ENCODE measurements at regions not wholly inside any gene's neighbourhood (a gene's known extent, or its start where the extent isn't known, plus 50 kb on each side); places are given as distances from the start of the nearest gene placed in this dataset.

DNA sequence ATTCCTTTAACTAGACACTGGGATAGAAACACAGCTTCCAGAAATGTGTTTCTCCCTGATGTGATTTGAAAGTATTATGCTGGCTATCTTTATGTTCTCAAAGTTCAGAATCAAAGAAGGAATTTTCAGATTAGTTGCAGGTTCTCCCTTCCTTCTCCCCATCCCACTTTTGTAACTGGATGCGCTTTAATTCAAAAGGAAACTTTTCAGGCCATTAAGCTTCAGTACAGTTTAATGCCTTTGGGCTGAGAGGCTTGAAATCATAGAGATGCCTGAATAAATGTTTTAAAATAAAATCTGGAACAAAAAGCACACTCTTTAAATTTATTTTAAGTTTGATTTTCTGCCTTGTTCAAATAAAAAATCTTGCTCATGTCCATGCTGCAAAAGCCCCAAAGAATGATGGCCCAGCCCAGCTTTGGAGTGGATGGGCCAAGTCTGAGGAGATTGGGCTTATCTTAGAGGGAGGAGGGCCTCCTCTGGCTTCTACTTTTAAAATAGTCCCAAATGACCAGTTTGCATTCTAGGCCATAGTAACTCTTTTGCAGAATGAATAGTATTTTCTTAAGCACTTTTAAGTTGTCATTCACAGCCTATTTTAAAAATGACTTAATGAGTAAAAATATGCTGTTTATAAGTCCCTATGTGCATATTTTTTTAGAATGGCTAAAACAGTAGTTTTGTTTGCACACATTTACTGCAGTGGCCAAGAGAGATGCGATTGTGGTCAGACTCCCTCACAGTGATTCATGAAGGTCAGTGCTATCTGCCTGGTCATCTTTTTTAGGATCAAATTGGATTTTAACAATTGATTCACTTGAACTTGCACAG, 129.2 kb downstream of the MTX2 start:
- Mint-ChIP-seq H3K4me3 (no peak overlapping the region), H3K36me3 (no peaks in the 10 kb centered on the region), H3K9me3 (peaks cover 0 to 2% (median 0%) of the 10 kb centered on the region in 11 donors), H3K27me3 (peaks cover 25 to 34% (median 30%) of the 10 kb centered on the region in 5 donors), H3K4me1 (no peaks in the 10 kb centered on the region), H3K27ac (no peak overlapping the region)
- no peaks in the 10 kb centered on the region for H3K4me1 ChIP-seq (ENCODE audit: control insufficient read depth in 2 of 2, insufficient read depth in 2 of 2, low read length in 2 of 2)
- intact Hi-C loops (cut with micrococcal nuclease) = no loop called here
- ChIA-PET POLR2A (no interaction called here), CTCF (no interaction called here)
- H3K27me3 ChIP-seq (ENCODE audit: control insufficient read depth in 2 of 2, insufficient read depth in 2 of 2, low read length in 2 of 2) = no peaks in the 10 kb centered on the region
- H3K27ac ChIP-seq (ENCODE audit: low read depth, low read length) = no peak overlapping the region
- H3K36me3 ChIP-seq (ENCODE audit: control insufficient read depth in 2 of 3, insufficient read depth in 3 of 3, low read length in 3 of 3) = no peaks in the 10 kb centered on the region
- DNase-seq = no peak
- ATAC-seq = no peak
- no peaks in the 10 kb centered on the region for H3K9me3 ChIP-seq (ENCODE audit: control insufficient read depth in 2 of 3, low read length in 3 of 3)
- H3K4me3 ChIP-seq (ENCODE audit: low read length) = no peak overlapping the region

DNA sequence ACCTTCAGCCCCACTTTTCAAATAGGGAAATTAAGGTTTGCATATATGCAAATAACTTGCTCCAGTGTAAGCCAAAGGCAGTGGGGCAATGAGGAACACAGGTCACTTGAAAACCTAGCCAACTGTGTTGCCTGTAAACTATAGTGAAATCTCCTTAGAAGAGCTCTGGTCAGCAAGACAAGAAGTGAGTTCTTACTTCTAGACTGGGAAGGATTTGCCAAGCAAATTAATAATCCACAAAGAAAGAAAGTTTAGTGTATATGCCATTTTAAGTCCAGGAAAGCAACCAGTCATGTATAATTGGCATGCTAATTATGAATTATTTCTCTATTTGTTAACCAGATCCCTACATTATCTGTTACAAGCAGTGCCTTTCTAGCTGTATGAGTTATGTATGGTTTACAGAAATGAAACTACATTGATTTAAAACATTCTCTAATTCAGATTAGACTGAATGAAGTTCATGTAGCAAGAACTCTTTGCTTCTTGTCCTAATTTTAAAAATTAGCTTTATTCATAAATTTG, 129.9 kb downstream of the MTX2 start:
- H3K4me1 Mint-ChIP-seq = no peaks in the 10 kb centered on the region
- H3K4me3 Mint-ChIP-seq = no peak overlapping the region
- CTCF ChIA-PET = no interaction called here
- Histone ChIP-seq H3K9me3 (ENCODE audit: control insufficient read depth in 2 of 3, low read length in 3 of 3) (no peaks in the 10 kb centered on the region), H3K27ac (ENCODE audit: low read depth, low read length) (no peak overlapping the region), H3K27me3 (ENCODE audit: control insufficient read depth in 2 of 2, insufficient read depth in 2 of 2, low read length in 2 of 2) (no peaks in the 10 kb centered on the region), H3K4me1 (ENCODE audit: control insufficient read depth in 2 of 2, insufficient read depth in 2 of 2, low read length in 2 of 2) (no peaks in the 10 kb centered on the region), H3K36me3 (ENCODE audit: control insufficient read depth in 2 of 3, insufficient read depth in 3 of 3, low read length in 3 of 3) (no peaks in the 10 kb centered on the region), H3K4me3 (ENCODE audit: low read length) (no peak overlapping the region)
- no peak for ATAC-seq
- peaks cover 25 to 35% (median 28%) of the 10 kb centered on the region in 5 donors for H3K27me3 Mint-ChIP-seq
- no peaks in the 10 kb centered on the region for H3K36me3 Mint-ChIP-seq
- intact Hi-C loops (cut with micrococcal nuclease) = no loop called here
- no peak for DNase-seq
- H3K9me3 Mint-ChIP-seq = peaks cover 0 to 2% (median 0%) of the 10 kb centered on the region in 11 donors
- H3K27ac Mint-ChIP-seq = no peak overlapping the region
- POLR2A ChIA-PET = no interaction called here

DNA sequence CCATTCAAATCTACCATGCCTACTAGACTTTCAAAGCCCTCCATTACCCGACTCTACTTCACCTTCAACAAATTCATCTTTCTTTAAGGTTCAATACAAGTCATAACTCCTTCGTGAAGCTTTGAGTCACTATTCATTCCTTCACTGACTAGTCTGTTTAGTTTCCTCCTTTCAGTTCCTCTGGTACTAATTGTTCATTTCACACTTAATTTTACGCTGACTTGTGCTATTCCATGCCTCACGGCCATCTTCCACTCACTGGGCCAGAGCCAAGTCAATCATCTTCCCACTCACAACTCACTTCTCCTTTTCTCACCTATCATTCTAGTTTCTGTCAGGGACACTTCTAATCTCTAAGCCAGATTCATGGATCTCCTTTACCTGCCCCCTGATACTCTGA, 136.2 kb downstream of the MTX2 start:
- no peak overlapping the region for H3K4me3 ChIP-seq (ENCODE audit: low read length)
- no peaks in the 10 kb centered on the region for H3K27me3 ChIP-seq (ENCODE audit: control insufficient read depth in 2 of 2, insufficient read depth in 2 of 2, low read length in 2 of 2)
- Mint-ChIP-seq H3K27me3 (peaks cover 6 to 38% (median 18%) of the 10 kb centered on the region in 5 donors), H3K36me3 (no peaks in the 10 kb centered on the region), H3K4me1 (no peaks in the 10 kb centered on the region), H3K4me3 (no peak overlapping the region), H3K27ac (no peak overlapping the region), H3K9me3 (peaks cover 0 to 5% (median 0%) of the 10 kb centered on the region in 11 donors)
- no peaks in the 10 kb centered on the region for H3K9me3 ChIP-seq (ENCODE audit: control insufficient read depth in 2 of 3, low read length in 3 of 3)
- ChIA-PET CTCF (no interaction called here), POLR2A (no interaction called here)
- intact Hi-C loops (cut with micrococcal nuclease) = no loop called here
- H3K4me1 ChIP-seq (ENCODE audit: control insufficient read depth in 2 of 2, insufficient read depth in 2 of 2, low read length in 2 of 2) = no peaks in the 10 kb centered on the region
- DNase-seq = no peak
- ATAC-seq = no peak
- H3K36me3 ChIP-seq (ENCODE audit: control insufficient read depth in 2 of 3, insufficient read depth in 3 of 3, low read length in 3 of 3) = no peaks in the 10 kb centered on the region
- H3K27ac ChIP-seq (ENCODE audit: low read depth, low read length) = no peak overlapping the region

DNA sequence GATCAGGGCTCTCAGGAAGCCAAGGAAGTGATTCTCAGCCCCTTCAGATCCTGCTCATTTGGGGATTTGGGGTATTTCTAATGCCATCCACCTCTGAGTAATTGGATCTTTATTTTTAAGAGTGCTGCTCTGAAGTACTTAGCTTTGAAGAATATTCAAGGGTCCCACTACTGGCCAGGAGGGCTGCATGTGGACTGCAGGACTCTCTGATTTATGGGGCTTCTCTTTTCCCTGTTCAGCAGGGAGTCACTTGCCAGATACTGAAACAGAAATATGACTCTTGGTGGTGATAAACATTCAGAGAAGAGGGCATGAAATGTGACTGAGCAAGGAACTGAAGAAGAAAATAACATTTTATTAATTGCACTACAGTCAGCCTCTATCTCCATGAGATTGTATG, 138.5 kb downstream of the MTX2 start:
- H3K36me3 ChIP-seq (ENCODE audit: control insufficient read depth in 2 of 3, insufficient read depth in 3 of 3, low read length in 3 of 3) = no peaks in the 10 kb centered on the region
- CTCF ChIA-PET = no interaction called here
- no peak overlapping the region for H3K4me3 Mint-ChIP-seq
- H3K27me3 Mint-ChIP-seq = peaks cover 14 to 39% (median 27%) of the 10 kb centered on the region in 5 donors
- no peaks in the 10 kb centered on the region for H3K4me1 Mint-ChIP-seq
- POLR2A ChIA-PET = no interaction called here
- H3K27ac Mint-ChIP-seq = no peak overlapping the region
- no peak overlapping the region for H3K4me3 ChIP-seq (ENCODE audit: low read length)
- DNase-seq (no peak), ATAC-seq (no peak)
- H3K27ac ChIP-seq (ENCODE audit: low read depth, low read length) = no peak overlapping the region
- no peaks in the 10 kb centered on the region for H3K36me3 Mint-ChIP-seq
- H3K27me3 ChIP-seq (ENCODE audit: control insufficient read depth in 2 of 2, insufficient read depth in 2 of 2, low read length in 2 of 2) = peaks cover 0 to 5% of the 10 kb centered on the region in 2 donors
- H3K9me3 Mint-ChIP-seq = peaks cover 0 to 3% (median 0%) of the 10 kb centered on the region in 11 donors
- intact Hi-C loops (cut with micrococcal nuclease) = loop anchor here in 1 of 2 donors (1.0 kb wide), 1 partner anchor 7 kb away; no protein-coding TSS in a partner anchor
- no peaks in the 10 kb centered on the region for H3K9me3 ChIP-seq (ENCODE audit: control insufficient read depth in 2 of 3, low read length in 3 of 3)
- H3K4me1 ChIP-seq (ENCODE audit: control insufficient read depth in 2 of 2, insufficient read depth in 2 of 2, low read length in 2 of 2) = no peaks in the 10 kb centered on the region

DNA sequence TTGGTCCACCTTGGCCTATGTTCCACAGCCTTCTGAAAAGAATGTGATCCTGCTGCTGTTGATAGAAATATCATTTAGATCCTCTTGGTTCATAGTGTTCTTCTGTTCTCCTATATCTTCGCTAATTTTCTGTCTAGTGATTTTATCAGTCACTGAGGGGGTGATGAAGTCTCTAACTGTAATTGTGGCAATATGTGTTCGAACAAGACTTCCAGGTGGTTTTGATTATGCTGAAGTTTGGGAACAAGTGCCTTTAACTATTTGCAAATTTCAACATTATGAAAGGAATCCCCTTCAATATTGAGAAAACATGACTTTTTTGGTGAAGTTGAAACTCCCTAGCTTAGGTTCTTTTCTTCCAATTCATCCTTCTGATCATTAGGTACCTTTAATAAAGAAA, 140.4 kb downstream of the MTX2 start:
- Histone ChIP-seq H3K36me3 (ENCODE audit: control insufficient read depth in 2 of 3, insufficient read depth in 3 of 3, low read length in 3 of 3) (no peaks in the 10 kb centered on the region), H3K27ac (ENCODE audit: low read depth, low read length) (no peak overlapping the region), H3K4me1 (ENCODE audit: control insufficient read depth in 2 of 2, insufficient read depth in 2 of 2, low read length in 2 of 2) (no peaks in the 10 kb centered on the region), H3K9me3 (ENCODE audit: control insufficient read depth in 2 of 3, low read length in 3 of 3) (no peaks in the 10 kb centered on the region), H3K4me3 (ENCODE audit: low read length) (no peak overlapping the region), H3K27me3 (ENCODE audit: control insufficient read depth in 2 of 2, insufficient read depth in 2 of 2, low read length in 2 of 2) (peaks cover 0 to 8% of the 10 kb centered on the region in 2 donors)
- CTCF ChIA-PET = no interaction called here
- H3K4me1 Mint-ChIP-seq = no peaks in the 10 kb centered on the region
- peaks cover 27 to 46% (median 37%) of the 10 kb centered on the region in 5 donors for H3K27me3 Mint-ChIP-seq
- H3K27ac Mint-ChIP-seq = no peak overlapping the region
- H3K36me3 Mint-ChIP-seq = no peaks in the 10 kb centered on the region
- no peak overlapping the region for H3K4me3 Mint-ChIP-seq
- intact Hi-C loops (cut with micrococcal nuclease) = no loop called here
- peaks cover 0 to 3% (median 0%) of the 10 kb centered on the region in 11 donors for H3K9me3 Mint-ChIP-seq
- DNase-seq = no peak
- POLR2A ChIA-PET = no interaction called here
- ATAC-seq = no peak

DNA sequence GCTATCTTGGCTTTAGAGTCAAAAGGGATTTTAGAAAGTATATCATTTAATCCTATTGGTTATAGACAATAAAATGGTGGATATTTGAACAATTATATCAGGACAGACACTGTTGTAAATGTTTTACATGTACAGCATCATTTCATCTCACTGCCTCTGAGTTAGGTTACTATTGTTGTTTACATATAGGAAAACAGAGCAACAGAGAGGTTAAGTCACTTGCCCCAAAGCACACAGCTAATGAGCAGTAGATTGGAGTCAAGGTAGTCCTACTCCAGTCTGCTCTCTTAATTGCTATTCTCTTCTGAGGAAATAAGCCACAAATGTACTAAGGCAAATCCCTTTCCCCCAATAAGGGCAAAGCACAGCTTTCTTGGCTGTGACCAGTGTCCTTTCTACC, 142.9 kb downstream of the MTX2 start:
- Mint-ChIP-seq H3K4me3 (no peak overlapping the region), H3K9me3 (no peaks in the 10 kb centered on the region), H3K36me3 (no peaks in the 10 kb centered on the region), H3K4me1 (no peaks in the 10 kb centered on the region), H3K27ac (no peak overlapping the region), H3K27me3 (peaks cover 36 to 65% (median 41%) of the 10 kb centered on the region in 5 donors)
- DNase-seq (no peak), ATAC-seq (no peak)
- Histone ChIP-seq H3K4me1 (ENCODE audit: control insufficient read depth in 2 of 2, insufficient read depth in 2 of 2, low read length in 2 of 2) (no peaks in the 10 kb centered on the region), H3K36me3 (ENCODE audit: control insufficient read depth in 2 of 3, insufficient read depth in 3 of 3, low read length in 3 of 3) (no peaks in the 10 kb centered on the region), H3K27me3 (ENCODE audit: control insufficient read depth in 2 of 2, insufficient read depth in 2 of 2, low read length in 2 of 2) (peaks cover 2 to 8% of the 10 kb centered on the region in 2 donors), H3K9me3 (ENCODE audit: control insufficient read depth in 2 of 3, low read length in 3 of 3) (no peaks in the 10 kb centered on the region), H3K4me3 (ENCODE audit: low read length) (no peak overlapping the region), H3K27ac (ENCODE audit: low read depth, low read length) (no peak overlapping the region)
- ChIA-PET CTCF (interaction anchor here (0.6 kb wide), 1 partner anchor 12 kb away, joined by 3 read pairs; no protein-coding TSS in a partner anchor), POLR2A (no interaction called here)
- intact Hi-C loops (cut with micrococcal nuclease) = no loop called here

DNA sequence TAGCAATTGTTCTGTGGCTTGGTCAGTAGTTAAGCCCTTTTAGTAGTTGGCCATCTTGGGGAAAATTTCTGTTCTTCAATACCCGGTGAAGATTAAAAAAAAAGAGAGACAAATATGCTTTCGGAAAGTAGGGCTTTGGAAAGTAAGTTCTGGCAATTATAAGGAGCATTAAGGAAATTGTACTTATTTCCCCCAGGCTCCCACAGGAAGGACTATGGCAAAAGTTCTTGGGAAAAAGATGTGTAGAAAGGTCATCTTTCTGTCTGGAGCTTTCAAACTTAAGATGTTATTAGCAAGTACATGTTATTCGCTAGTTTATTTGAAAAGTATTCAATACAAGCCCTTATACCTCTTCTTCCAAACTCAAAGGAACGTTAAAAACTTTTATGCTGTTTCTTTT, 144.5 kb downstream of the MTX2 start:
- CTCF ChIA-PET = no interaction called here
- Mint-ChIP-seq H3K4me1 (no peaks in the 10 kb centered on the region), H3K4me3 (no peak overlapping the region), H3K36me3 (no peaks in the 10 kb centered on the region), H3K9me3 (no peaks in the 10 kb centered on the region), H3K27me3 (peaks cover 38 to 61% (median 39%) of the 10 kb centered on the region in 5 donors), H3K27ac (no peak overlapping the region)
- no peaks in the 10 kb centered on the region for H3K36me3 ChIP-seq (ENCODE audit: control insufficient read depth in 2 of 3, insufficient read depth in 3 of 3, low read length in 3 of 3)
- DNase-seq = no peak
- H3K27me3 ChIP-seq (ENCODE audit: control insufficient read depth in 2 of 2, insufficient read depth in 2 of 2, low read length in 2 of 2) = peaks cover 2 to 8% of the 10 kb centered on the region in 2 donors
- intact Hi-C loops (cut with micrococcal nuclease) = no loop called here
- H3K27ac ChIP-seq (ENCODE audit: low read depth, low read length) = no peak overlapping the region
- ATAC-seq = no peak
- H3K9me3 ChIP-seq (ENCODE audit: control insufficient read depth in 2 of 3, low read length in 3 of 3) = no peaks in the 10 kb centered on the region
- no peak overlapping the region for H3K4me3 ChIP-seq (ENCODE audit: low read length)
- no peaks in the 10 kb centered on the region for H3K4me1 ChIP-seq (ENCODE audit: control insufficient read depth in 2 of 2, insufficient read depth in 2 of 2, low read length in 2 of 2)
- POLR2A ChIA-PET = no interaction called here
